Esophagus muscularis mucosa (tissue), 3 donors: ENCODE measurements at regions not wholly inside any gene's neighbourhood (a gene's known extent, or its start where the extent isn't known, plus 50 kb on each side); places are given as distances from the start of the nearest gene placed in this dataset.

Experiments
- POLR2A ChIP-seq: fragments of 450-650 bp; IDR thresholded peaks from one replicate; pipeline ENCODE4 v1.6.1; 2017; ENCODE audit warnings: antibody characterized with exemption, moderate library complexity, mild to moderate bottlenecking, low read depth
- TF ChIP-seq, protein P1 (sequence below), 3 experiments: fragments of 200-600 bp in 2 of 3; fragments of 450-650 bp in 1 of 3; sonication (generic) in 2 of 3; IDR thresholded peaks; one replicate each; pipeline ENCODE4 v1.5.1; 2017 to 2019; ENCODE audit warnings: antibody characterized with exemption in 3 of 3, mild to moderate bottlenecking in 2 of 3, moderate library complexity in 1 of 3

DNA sequence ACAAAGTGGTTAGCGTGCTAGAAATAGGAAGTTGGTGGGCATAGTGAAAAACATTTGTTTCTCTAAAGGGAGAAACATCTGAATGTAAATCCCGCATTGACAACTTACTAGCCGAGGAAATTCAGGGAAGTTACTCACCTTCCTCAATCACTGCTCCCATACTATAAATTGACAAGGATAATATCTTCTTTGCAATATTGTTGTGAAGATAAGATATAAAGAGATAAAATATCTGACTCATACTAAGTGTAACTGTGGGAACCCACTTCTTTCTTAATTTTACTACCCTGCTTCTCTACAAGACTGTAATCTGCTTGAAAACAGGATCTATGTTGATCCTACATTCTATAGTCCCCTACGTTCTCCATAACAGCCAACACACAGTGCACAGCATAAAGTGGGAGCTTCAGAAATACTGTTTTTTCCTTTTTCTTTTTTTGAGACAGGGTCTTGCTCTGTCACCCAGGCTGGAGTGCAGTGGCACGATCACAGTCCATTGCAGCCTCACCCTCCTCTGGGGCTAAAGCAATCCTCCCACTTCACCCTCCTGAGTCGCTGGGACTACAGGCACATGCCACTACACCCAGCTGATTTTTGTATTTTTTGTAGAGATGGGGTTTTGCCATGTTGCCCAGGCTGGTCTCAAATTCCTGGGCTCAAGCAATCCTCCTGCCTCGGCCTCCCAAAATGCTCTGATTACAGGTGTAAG, 57.4 kb upstream of the C1orf21 start:
- TF ChIP-seq, protein P1, sequence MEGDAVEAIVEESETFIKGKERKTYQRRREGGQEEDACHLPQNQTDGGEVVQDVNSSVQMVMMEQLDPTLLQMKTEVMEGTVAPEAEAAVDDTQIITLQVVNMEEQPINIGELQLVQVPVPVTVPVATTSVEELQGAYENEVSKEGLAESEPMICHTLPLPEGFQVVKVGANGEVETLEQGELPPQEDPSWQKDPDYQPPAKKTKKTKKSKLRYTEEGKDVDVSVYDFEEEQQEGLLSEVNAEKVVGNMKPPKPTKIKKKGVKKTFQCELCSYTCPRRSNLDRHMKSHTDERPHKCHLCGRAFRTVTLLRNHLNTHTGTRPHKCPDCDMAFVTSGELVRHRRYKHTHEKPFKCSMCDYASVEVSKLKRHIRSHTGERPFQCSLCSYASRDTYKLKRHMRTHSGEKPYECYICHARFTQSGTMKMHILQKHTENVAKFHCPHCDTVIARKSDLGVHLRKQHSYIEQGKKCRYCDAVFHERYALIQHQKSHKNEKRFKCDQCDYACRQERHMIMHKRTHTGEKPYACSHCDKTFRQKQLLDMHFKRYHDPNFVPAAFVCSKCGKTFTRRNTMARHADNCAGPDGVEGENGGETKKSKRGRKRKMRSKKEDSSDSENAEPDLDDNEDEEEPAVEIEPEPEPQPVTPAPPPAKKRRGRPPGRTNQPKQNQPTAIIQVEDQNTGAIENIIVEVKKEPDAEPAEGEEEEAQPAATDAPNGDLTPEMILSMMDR (IDR thresholded peaks at IDR 0.05) = no peak
- no peak for TF ChIP-seq POLR2A
